UCSD-AML1 (cell line): ENCODE measurements at regions not wholly inside any gene's neighbourhood (a gene's known extent, or its start where the extent isn't known, plus 50 kb on each side); places are given as distances from the start of the nearest gene placed in this dataset.

ENCODE experiments used
- DNase-seq: peaks from one replicate; lab custom pipeline; 2025; ENCODE audit not compliant: unreplicated experiment; lab: John Stamatoyannopoulos, UW

- DNase-seq: no peak
Measured at GRCh38 chr11:104830508-104830907, 67.8 kb downstream of the CASP12 start.

DNA sequence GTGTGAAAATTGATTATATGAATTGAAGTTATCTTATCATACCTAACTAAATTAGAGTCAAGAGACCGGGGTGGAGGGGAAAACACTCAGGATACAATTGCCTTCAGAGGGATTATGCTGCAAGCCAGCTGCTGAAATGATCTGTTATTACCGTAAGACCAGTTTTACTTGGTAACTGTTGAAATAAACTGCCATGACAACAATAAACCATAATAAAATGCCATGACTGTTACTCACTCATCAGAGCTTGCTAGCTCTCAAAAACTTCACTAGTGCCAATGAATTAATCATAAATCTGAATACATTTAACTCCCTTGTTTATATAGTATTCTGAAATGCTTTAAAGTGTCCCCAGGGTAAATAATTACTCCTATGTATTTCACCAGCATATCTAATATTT, 68.2 kb downstream of the CASP12 start:
- no peak for DNase-seq

DNA sequence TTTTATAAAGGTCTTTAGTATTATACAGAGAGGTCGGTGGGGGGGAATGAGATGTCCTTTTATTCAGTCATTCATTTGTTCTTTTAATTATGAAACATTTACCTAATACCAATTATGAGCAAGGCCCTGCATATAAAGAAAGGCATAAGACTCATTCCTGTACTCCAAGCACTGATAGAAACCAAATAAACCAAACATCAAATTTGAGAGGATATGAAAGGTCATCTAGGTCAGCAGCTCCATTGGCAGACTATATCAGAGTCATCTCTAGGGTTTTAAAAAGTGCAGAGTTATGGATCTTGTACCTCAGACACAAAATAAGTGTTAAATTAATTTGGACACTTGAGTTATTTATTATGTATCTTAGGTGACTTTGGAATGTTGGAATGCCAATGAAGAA, 71.5 kb downstream of the CASP12 start:
- no peak for DNase-seq

GRCh38 chr11:104823657-104824056, 74.6 kb downstream of the CASP12 start:
- no peak for DNase-seq

DNA sequence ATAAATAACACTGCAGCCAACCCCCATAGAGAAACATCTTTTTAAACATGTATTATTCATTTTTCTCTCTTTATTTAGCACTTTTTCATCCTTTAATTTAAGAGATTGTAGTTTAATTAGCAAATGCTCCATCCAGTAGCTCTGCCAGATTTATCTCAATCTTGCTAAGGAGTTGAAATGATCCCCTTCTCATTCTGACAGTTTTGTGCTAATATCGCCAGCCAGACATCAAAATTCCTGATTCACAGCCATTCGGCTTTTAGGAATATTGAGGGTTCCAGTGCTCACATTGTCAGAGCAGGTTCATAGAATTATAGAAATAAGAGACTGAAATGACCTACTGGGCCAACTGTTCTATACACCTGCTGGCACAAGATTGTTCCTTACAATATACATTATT, 77.8 kb downstream of the CASP12 start:
- DNase-seq: no peak

- no peak for DNase-seq
Measured at GRCh38 chr11:104819603-104820002, 78.7 kb downstream of the CASP12 start.

GRCh38 chr11:104819107-104819506, 79.2 kb downstream of the CASP12 start:
- DNase-seq: no peak

GRCh38 chr11:104817973-104818372, 80.3 kb downstream of the CASP12 start:
- DNase-seq: no peak

DNA sequence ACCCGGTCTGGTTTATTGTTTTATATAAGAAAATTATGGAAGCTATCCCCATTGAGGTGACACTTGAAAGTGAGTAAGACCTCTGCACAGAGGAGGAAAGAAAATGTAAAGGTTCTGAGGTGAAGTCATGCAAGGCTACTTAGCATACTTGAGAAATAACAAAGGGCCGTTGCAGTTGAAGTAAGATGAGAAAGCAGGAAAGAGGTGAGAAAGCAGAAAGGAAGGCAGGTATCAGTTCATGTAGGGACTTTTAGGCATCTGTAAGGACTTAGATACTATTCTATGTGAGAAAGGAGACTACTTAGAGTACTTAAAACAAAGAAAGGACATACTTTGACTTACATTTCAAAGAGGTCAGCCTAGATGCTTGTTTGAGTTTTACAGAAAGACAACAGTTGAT, 84.7 kb downstream of the CASP12 start:
- no peak for DNase-seq

DNA sequence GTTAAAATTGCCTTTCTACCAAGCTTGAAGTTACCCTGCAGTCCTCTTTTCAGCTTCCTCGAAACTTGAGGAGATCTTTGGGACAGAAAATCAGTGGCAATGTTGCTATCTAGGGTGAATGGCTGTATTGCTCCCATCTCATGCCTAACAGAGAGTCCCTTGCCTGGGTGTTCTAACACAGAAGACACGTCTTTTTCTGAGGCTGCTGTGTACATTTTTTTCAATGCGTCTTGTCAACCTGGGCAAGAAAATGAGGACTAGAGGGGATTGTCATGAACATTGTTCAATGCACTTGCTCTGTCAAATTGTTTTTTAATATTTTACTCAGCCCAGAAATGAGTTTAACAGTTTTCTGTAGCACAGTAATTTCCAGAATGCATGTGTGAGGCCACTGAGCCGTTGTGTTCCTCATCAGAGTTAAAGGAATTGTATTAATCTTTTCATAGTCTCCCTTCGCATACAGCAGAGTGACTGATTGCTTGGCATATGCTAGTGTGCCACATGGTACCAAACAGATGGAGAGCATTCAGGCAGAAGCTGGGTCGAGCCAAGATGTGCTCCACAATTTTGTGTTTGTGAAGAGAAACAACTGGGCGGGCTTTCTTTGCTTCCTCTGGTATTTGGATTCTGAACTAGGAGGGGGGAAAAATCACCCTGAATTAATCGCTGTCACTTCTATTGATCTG, 86.0 kb downstream of the CASP12 start:
- no peak for DNase-seq

DNA sequence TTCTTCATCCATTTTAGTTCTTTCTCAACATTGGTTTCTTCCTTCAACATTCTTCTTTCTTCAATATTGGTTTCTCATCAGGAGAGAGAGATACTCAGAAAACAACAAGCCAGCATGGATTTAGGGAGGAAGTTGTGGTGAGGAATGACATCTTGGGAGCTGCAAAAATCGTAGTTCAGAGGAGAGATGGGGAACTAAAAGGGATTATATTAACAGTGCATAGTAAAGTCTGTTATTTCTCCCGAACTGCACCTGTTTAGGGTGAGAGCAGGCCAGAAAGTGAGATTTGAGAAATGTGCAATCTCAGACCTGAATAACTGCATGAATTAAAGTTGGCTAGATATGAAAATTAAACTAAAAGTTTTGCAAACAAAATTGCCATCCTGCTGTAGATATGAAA, 94.5 kb downstream of the CASP12 start:
- no peak for DNase-seq

- no peak for DNase-seq
Measured at GRCh38 chr11:104799251-104799650, 99.0 kb downstream of the CASP12 start.

DNA sequence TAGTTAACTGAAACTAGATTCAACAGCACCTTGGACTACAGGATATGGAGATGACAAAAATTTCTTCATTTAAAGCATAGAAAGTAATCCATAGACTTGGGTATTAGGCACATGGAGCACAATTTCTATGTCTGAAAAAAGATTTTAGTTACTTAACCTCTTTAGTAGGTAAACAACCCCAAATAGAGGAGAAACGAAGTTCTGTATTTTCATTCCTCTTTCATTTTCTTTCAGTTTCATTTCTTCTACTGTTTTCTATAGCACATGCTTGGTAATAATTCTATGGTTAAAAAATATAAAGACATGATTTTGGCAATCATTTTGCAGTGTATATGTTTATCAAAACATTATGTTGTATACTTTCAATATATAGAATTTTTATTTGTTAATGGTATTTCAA, 99.5 kb downstream of the CASP12 start:
- DNase-seq: no peak

- no peak for DNase-seq
Measured at GRCh38 chr11:104796301-104796700, 102.0 kb downstream of the CASP12 start.

DNA sequence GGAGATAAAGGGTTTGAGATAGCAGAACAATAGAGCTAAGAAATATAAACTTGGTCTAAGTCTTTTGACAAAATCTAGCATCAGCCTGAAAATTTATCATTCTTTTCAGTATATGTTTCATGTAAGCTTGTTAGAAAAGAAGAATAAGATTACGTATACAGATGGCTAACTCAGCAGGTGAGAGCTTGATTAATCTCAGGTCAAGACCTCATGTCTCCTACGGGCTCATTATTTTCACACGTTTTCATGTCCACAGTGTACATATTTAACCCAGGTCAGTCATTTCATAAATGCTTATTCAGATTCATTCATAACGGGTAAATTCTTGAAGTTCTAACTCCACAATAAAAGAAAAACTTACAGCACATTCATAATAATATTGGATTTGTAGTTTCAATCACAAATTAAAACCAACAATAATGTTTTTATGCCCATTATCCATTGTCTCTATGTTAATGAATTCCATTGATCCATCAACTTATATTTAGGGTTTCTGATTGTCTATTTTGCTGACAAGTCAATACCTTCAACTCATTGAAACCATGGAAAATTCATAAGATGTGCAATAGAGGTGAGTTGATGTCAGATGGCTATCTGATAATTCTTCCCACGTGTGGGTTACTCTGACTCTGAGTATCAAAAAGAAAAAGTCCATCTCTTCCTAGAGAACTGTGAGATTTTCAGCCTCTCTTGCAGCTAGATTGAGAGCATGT, 102.6 kb downstream of the CASP12 start:
- DNase-seq: no peak

DNA sequence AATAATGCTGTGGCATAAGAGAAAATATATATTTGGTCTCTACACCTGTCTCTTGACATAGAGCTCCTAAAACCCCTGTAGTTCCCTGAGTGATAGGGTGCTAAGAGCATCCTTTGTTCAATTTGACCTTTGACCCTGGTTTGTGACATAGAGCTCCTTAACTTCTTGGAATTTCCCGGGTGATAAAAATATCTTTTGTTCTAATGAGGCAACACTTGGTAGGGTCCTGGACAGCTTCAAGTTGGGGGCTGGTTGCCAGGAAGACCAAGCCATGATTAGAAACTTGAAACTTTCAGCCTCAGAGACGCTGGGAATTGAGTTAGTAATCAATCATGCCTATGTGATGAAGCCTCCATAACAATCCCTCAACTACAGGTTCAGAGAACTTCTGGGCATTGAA, 105.4 kb downstream of the CASP12 start:
- no peak for DNase-seq

DNA sequence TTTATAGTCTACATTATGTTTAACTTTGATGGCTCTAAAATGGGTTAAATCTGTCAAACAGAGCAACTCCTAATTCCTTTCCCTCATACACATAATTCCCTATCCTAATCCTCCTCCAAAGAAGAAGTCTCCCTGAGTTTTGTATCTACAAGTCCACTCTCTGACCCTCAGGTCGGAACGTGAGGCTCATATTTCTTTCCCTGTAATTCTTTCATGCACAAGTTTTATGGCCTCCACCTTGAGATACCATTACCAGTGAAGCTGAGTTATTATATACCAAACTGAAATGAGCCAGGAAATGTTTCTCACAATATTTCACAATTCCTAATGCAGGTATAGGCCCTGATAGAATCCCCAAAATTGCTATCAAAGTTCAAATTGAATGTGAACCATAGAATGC, 106.4 kb downstream of the CASP12 start:
- no peak for DNase-seq

DNA sequence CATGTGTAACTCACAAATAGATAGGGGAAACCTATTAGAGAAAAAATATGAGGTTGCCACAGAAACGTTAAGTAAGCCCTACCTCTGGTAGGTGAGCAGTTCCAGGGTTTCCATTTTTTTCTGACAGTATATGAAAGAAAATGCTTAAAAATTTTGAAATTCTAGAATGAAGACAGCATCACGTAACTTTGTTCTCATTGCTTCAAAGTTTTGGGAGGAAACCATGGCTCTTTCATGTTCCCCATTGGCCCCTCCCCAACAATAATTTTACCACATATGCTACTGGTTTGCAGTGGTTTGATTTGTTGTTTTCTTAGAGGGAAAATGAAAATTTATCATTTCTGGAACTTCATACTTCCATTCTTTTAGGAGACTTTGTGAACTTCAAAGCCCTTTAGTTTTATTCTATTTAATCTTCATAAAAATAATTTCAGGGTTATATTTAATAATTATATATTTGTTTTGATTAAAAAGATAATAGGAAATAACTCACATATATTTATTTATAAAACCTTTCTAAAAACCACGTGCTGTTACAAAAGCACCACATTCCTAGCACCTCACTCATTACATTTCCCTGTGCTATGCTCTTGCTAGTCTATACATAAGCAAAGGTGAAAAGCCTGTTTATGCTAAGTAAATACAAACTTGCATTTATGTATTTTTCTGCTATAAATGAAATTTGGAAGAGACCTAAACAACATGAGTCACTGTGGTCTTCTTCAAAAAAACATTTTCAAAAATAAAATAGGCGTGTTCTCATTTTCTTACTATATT, 113.4 kb downstream of the CASP12 start:
- DNase-seq: no peak

GRCh38 chr11:104783241-104783640, 115.0 kb downstream of the CASP12 start:
- no peak for DNase-seq

DNA sequence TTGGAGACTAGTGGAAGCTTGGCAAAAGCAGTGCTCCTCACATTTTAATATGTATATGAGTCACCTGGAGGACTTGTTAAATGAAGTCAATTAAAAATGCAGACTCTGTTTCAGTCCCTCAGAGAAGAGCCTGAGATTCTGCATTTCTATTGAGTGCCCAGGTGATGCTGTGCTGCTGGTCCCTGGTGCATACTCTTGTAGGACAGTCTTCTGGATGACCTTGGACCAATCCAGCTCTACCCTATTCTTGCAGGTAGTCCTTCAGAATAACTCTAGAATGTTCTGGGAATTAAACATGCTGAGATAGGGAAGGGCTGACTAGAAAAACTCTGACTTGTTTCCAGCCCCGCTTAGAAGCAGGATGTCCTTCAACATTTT, 115.9 kb downstream of the CASP12 start:
- DNase-seq: no peak

DNA sequence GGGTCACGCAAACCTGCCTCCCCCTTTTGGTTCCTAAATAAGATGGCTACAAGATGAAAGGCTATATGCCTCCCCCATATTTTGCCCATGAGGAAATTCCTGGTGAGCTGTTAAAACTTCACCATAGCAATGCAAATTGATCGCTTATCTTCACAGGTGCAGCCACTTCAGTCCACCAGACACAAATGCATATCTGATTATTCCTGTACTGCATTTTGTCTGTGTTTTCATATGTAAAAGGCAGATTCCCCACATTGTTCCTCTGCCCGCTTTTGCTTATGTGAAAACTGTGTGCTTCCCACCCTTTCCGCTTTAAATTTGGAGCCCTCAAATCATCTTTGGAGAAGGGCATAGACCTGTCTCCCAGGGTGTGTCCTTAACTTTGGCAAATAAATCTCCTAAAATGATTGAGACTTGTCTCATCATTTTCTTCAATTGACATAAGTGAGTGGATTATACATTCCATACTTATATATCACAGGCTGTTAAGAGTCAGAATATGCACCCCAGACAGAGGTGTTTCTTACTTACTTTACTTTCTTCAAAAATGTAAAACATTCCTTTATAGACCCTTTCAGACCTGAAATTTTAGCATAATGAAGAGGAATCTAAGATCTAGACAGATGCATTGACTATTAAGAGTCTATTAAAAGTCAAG, 116.4 kb downstream of the CASP12 start:
- no peak for DNase-seq

DNA sequence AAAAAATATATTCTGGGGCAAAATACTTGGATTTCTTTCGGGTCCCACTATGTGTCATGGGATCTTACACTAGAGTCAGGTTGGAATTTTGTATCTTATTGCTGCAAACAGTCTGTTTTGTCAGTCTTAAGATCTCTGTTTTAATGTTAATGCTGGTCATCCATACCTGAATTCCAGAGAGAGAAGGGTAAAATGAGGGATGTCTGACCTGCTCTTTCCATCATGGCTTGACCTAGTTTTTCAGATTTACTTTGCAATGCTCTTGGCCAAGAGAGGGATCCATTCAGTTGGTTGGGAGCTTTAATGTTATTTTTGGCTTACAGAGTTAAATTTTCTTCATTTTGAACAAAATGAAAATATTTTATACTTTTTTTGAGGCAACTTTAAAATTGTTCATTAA, 117.2 kb downstream of the CASP12 start:
- DNase-seq: no peak
